Activated CD4-positive, alpha-beta T cell treated with anti-CD3 and anti-CD28 coated beads for 24 hours (primary cell): ENCODE measurements at regions not wholly inside any gene's neighbourhood (a gene's known extent, or its start where the extent isn't known, plus 50 kb on each side); places are given as distances from the start of the nearest gene placed in this dataset.
"Not testable (repeated sequence)": the region's sequence is repeated elsewhere in the genome, so short reads cannot be mapped to it uniquely, and the experiment has no call there.

Experiments
- DNase-seq, 2 donors: peaks; one replicate each; pipeline ENCODE4 v3.0.0-alpha.2; 2020; ENCODE audit warnings: low read depth in 2 of 2

- DNase-seq = no peak
These were observed 300.1 kb downstream of the TEX29 start for GRCh38 chr13:111620586-111620985.

- DNase-seq = no peak
These were observed 300.7 kb downstream of the TEX29 start for GRCh38 chr13:111621164-111621563.

- no peak for DNase-seq
These were observed 301.6 kb downstream of the TEX29 start for GRCh38 chr13:111622051-111622531.

GRCh38 chr13:111623208-111623607 lies 302.8 kb downstream of the TEX29 start:
- no peak for DNase-seq

- DNase-seq = no peak
These were observed 303.5 kb downstream of the TEX29 start for GRCh38 chr13:111623743-111624505.

- DNase-seq = no peak
These were observed 305.3 kb downstream of the TEX29 start for GRCh38 chr13:111625526-111626315.

- DNase-seq = no peak
These were observed 306.2 kb downstream of the TEX29 start for GRCh38 chr13:111626371-111627305.

- DNase-seq = no peak
These were observed 307.2 kb downstream of the TEX29 start for GRCh38 chr13:111627596-111627995.

- no peak for DNase-seq
These were observed 308.6 kb downstream of the TEX29 start for GRCh38 chr13:111629016-111629415.

- no peak for DNase-seq
These were observed 309.0 kb downstream of the TEX29 start for GRCh38 chr13:111629457-111629856.

- no peak for DNase-seq
These were observed 309.5 kb downstream of the TEX29 start for GRCh38 chr13:111629926-111630325.

GRCh38 chr13:111630406-111630805 lies 310.0 kb downstream of the TEX29 start:
- no peak for DNase-seq

- DNase-seq = not testable (repeated sequence)
These were observed 310.8 kb downstream of the TEX29 start for GRCh38 chr13:111631271-111631670.

GRCh38 chr13:111632906-111633305 lies 312.5 kb downstream of the TEX29 start:
- no peak for DNase-seq

GRCh38 chr13:111633401-111633800 lies 313.0 kb downstream of the TEX29 start:
- no peak for DNase-seq

- no peak for DNase-seq
These were observed 314.0 kb downstream of the TEX29 start for GRCh38 chr13:111634410-111634809.

- DNase-seq = no peak
These were observed 315.8 kb downstream of the TEX29 start for GRCh38 chr13:111636271-111636670.

GRCh38 chr13:111636804-111637203 lies 316.4 kb downstream of the TEX29 start:
- DNase-seq = no peak

GRCh38 chr13:111637365-111637764 lies 316.9 kb downstream of the TEX29 start:
- no peak for DNase-seq

GRCh38 chr13:111638233-111638632 lies 317.8 kb downstream of the TEX29 start:
- no peak for DNase-seq

GRCh38 chr13:111639196-111639705 lies 318.8 kb downstream of the TEX29 start:
- DNase-seq = no peak

- DNase-seq = no peak
These were observed 319.6 kb downstream of the TEX29 start for GRCh38 chr13:111640006-111640405.
